Epidermal melanocyte (primary cell): ENCODE measurements at regions not wholly inside any gene's neighbourhood (a gene's known extent, or its start where the extent isn't known, plus 50 kb on each side); places are given as distances from the start of the nearest gene placed in this dataset.
A peak's percentile ranks its signal among the peaks of the same experiment; 100 is the strongest.

Source experiments
- DNase-seq: peaks from one replicate; pipeline ENCODE4 v3.0.0; 2011; ENCODE audit warnings: low spot score; ENCODE audit not compliant: insufficient read length

DNA sequence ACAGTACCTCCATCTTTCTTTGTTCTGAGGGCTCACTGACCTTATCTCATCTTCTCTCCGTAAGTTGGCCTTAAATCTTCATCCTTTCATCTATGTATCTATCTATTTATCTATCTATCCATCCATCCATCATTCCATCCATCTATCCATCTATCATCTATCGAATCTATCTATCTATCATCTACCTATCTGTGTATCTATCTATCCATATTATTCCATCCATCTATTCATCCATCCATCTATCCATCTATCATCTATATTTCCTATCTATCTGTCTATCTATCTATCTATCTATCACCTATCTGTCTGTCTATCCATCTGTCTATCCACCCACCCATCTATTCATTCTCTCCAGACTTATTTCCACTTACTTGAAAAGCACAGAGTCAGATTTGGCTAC is 147.3 kb upstream of the PMEPA1 start:
- DNase-seq, result no peak

DNA sequence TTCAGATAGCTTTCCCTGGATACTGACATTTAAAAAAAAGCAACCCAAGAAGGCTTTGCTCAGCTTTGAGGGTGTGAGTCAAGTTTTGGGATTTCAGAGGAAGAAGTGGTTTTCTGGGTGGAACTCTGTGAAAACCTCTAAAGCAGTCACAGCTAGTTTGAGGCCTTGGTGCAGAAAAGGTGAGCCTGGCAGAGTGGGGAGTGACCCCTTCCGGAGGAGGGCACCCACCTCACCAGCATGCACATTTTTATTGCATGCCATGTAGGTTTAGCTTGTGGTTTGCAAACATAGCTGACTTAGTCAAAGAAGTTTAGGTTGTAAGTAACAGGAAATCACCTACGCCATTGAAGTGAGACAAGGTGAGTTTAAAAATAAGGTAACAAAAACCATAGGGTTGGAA is 146.8 kb upstream of the PMEPA1 start:
- DNase-seq, result no peak

DNA sequence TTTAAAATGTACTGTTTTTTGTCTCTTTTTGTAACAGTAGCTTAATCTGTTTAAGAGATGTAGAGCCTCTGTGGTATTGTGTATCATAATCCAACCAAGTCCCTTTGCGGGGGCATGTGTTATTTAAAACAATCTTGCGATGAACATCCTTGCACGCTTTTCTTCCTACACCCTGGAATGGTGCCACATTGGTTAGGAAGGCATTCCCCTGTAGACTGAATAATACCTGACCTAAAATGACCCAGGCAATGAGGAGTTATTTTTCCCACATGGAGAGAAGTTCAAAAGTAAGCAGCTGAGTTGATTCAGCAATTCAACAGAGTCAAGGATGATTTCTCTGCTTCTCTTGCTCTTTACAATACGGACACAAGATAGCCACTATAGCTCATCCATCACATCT is 142.0 kb upstream of the PMEPA1 start:
- no peak for DNase-seq

DNA sequence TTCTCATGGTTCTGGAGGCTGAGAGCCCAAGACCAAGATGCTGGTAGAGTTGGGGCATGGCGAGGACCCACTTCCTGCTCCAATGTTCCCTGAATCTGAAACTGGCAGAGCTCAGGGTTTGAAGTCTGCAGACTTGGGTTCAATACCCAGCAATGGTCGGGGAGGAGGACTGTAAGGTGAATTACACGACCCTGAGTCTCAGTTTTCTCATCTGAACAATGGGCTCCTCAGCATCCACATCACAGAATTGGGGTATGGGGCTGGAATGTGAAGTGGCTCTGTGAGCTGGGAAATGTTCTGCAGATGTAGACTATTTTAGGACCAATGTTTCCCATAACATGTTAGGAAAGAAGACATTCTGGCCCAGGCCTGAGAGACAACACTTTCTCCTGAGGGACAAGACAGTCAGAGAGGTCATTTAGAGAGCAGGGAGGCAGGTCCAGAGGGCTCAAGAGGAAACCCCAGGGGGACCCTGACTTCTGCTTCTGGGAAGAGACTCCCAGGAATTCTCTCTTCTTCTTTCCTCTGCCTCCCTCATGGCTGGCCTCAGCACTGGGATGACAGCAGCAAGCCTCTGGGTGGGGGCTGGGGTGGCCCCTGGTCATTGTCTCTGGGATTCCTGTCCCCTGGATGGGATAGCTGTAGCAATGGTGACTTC is 141.3 kb upstream of the PMEPA1 start:
- DNase-seq, result no peak

DNA sequence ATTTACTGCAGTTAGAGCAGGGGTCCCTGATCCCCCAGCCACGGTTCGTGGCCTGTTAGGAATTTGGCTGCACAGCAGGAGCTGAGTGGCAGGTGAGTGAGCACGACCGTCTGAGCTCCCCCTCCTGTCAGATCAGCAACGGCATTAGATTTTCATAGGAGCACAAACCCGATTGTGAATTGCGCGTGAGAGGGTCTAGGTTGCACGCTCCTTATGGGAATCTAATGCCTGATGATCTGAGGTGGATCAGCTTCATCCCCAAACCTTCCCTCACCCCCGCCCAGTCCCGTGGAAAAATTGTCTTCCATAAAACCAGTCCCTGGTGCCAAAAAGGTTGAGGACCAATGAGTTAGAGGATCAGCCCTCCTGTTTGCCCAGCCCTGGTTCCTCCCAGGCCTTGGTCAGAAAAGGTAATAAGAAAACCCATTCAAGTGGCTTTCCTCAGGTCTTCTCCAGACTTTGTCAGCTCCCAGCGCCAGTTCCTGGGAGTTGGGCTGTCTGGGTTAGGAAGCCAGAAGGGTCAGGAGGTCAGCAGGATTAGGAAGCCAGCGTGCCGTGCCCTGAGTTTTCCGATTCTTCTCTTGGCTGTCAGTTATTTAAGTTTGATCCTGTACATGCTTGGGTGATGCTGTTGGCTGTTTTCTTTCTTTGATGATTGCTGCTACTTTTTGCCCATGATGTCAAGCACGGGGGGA is 139.9 kb upstream of the PMEPA1 start:
- DNase-seq, result no peak

DNA sequence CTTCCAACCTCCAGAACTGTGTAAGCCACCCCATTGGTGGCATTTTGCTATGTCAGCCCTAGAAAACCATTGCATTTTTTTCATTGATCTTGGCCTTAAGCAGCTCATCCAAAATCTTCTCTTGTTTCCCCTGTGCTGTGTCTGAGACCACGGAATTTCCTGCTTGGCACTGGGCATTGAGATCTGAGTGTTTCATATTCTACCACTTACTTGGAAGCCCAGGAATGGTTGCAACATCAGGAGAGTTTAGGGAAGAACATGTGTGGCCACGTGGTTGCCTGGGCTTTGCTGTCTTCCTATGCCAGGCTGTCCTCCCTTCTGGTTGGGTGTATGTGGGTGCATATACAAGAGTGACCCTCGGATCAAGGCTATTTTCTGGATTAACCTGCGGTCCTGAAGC is 139.3 kb upstream of the PMEPA1 start:
- DNase-seq, result no peak

DNA sequence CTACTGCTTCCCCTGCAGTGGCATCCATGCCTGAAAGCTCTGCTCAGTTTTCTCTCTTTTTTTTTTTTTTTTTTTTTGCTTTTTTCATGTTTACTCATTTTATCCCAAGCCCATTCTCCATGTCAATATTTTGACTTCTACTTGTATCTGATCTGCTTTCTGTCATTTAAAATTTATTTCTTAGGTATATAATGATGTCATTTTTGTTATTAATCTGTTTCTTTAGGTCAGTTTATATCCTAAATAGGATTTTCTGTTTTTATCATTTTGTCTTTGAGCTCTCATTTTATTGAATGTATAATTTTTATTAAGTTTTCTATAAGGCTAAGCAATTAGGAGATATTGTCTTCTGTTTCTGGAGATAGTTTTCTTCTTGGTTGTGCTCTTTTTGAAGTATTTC is 138.5 kb upstream of the PMEPA1 start:
- no peak for DNase-seq

DNA sequence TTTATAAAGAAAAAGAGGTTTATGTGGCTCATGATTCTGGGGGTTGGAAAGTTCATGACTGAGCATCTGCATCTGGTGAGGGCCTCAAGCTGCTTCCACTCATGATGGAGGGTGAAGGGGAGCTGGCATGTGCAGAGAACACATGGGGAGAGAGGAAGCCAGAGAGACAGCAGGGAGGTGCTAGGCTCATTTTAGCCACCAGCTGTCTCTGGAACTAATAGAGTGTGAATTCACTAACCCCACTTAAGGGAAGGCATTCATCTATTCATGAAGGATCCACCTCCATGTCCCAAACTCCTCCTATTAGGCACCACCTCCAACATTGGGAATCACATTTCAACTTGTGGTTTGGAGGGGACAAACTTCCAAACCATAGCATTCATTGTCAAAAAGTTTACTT is 137.3 kb upstream of the PMEPA1 start:
- DNase-seq, result no peak

DNA sequence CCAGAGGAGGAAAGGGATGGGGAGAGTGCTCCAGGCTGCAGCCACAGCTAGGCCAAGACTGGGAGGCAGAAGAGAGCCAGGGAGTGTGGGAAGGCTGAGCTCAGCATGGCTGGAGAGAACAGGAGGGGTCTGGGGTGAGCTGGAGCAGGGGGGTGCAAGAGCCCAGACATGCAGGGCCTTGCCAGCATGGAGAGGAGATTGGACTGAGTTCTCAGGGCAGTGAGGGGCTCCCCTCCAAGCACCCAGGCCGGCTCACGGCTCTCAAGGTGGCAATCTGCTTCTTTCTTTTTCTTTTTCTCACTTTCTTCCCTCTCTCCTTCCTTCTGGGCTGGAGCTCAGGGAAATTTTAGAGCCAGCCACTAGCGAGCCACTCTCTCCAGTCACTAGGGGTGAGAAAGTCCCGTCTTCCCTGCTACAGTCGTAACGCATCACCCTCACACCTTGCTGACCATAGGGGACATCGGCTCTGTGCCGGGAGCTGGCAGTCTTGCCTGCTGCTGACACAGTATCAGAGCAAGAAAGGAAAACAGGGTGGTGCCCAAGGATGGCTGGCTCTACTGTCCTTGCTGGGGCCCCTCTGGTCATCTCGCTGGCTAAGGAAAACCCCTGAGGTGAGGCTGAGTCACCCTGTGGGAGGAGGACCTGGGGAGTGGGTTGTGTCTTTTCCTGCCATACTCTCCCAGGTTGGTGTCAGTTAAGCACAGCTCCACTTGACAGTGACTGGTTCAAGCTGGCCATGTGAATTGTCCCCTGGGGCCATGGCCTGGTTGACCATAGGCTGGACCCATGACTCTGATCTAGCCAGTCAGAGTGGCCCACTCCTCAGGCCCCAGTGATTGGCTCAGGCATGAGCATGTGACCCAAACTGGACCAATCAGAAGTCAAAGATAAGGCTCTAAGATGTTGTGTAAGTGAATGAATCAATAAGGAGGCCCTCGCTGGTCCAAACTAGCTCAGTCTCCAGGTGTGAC is 135.1 kb upstream of the PMEPA1 start:
- no peak for DNase-seq

DNA sequence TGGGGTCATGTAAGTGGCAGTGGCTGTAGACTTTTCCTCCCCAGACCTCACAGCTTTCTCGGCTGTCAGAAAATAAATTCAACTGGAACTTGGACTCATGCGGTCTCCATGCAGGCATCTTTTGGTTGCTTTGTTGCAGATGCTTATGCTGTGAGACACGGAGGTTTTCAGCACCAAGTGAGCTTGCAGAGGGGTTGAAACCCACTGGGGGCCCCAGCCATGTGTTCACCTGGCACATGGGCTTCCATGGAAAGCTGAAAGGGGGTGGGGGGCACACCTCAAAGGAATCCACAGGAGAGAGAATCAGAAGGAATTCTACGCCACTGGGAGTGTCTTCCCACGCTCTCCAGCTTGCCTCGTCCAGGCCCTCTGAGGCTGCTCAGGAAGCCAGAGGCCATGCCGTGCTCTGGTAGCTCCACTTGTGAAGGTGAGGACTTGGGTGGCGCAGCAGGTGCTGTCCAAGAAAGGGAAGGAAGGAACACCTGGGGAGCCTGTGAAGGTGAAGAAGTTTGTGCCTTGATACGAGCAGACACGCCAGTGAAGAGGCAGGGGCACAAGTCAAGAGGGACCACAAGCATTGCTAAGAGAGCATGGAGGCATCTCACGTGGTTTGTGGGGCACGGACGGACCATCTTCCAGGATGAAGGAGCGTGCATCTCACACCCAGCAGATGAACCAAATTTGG is 134.3 kb upstream of the PMEPA1 start:
- no peak for DNase-seq

DNA sequence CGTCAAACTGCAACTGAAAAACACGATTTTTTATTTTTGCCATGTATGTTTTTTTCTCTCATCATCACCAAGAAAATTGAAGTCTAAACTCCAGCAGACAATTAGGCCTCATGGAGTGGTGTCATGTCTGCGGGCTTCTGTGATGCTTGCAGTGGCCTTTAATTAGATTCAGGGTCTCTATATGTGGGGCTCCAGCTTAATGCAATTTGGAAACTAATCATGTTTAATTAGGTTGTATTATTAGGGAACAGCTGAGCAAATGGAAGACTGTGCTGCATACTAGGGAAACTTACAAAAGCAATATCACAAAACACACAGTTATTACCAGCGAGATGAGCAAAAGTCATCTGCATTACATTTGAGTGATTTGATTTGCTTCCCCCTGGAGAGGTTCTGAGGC is 132.9 kb upstream of the PMEPA1 start:
- no peak for DNase-seq

DNA sequence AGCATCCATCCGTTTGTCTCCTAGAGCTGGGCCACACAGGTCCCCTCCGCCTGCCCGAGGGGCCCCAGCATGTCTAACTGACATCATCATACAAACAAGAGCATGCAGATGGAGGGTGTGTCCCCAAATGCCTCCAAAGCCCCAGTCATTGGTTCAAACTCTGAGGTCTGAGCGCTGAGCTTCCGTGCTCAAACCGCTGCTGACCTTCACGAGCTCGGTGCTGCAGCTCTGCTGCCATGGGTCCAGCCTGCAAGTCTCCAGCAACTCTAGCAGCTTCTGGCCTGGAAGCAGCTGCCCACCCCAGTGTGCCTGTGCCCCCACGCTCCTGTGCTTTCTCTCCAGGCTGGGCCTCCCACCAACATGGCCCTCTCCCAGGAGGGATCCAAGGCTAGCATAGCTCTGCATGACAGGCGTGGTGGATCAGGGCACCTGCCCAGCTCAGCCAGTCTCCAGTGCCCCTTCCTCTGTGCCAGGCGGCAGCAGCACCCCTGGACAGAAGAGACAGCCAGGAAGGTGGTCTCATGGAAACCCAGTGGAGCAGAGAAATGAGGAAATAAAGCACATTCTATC is 131.6 kb upstream of the PMEPA1 start:
- DNase-seq, result no peak

DNA sequence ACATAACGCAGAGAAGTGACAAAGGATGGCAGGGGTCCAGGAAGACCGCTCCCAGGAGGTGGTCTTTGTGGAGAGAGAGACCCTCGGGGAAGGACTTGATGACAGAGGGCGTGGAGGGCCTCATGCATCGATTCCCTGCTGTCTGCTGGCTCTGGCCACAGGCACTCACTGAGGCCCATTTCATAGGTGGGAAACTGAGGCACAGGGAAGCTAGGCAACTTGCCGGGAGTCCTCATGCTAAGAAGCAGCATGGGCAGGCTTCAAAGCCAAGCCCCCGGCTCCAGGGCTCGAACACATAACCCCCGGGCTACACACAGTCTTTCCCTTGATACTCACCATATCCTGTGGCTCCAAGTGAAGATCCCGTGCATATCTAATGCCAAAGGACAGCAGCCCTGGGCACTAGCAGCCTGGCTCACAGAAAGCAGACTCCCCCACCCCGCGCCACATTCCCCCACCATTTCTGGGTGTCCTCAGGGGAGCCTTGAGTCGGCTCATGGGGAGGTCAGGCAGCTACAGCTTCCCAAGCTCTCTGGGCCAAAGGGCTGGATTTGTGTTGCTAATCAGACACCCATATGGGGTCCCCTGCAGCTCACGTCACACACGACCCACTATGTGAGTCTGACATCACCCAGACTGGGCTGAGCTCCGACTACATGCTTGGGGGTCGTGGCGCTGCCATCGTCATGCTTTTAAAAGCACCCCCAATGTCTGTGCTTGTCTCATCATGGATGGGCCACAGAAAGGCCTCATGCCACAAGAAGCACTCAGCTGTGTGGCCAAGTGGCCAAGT is 130.9 kb upstream of the PMEPA1 start:
- DNase-seq, result no peak

DNA sequence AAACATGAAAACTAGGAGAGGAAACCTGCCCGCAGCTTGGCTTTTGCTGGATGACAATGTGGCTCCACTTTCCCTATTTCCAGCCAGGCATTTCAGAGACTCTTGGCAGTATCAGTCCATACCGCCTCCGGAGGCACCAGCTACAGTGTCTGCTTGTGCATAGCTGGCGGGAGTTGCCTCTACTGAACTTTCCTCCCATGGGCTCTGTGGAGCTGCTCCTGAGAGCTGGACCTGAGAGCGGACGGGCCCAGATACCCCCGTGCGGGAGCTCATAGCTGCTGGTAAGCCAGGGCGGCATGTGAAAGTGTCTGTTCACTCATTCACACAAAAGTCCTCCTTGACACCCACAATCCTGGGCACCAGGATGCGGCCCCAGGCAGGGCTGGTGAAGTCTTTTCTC is 130.3 kb upstream of the PMEPA1 start:
- DNase-seq, result no peak

DNA sequence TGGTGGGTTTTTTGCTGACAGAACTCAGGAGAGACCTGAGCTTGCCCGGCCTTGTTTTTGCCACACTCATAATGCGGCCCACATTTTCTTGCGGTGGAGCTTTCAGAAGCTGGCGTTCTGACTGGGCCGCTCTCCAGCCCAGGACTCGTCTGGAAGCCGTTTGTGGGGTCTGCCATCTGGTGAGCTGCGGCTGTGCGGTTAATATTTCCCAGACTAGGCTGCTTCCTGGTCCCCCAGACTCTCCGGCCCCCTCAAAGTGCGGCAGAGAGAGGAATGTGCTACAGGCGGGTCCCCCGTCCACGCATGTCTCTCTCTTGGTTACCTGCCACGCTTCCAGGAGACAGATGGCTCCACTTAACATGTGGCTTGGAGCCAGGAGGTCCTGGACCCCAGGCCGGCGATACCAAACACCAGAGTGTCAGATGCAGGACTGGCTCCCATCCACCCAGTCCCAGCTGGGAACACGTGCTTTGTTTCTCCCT is 128.9 kb upstream of the PMEPA1 start:
- DNase-seq, result peak; percentile 40

DNA sequence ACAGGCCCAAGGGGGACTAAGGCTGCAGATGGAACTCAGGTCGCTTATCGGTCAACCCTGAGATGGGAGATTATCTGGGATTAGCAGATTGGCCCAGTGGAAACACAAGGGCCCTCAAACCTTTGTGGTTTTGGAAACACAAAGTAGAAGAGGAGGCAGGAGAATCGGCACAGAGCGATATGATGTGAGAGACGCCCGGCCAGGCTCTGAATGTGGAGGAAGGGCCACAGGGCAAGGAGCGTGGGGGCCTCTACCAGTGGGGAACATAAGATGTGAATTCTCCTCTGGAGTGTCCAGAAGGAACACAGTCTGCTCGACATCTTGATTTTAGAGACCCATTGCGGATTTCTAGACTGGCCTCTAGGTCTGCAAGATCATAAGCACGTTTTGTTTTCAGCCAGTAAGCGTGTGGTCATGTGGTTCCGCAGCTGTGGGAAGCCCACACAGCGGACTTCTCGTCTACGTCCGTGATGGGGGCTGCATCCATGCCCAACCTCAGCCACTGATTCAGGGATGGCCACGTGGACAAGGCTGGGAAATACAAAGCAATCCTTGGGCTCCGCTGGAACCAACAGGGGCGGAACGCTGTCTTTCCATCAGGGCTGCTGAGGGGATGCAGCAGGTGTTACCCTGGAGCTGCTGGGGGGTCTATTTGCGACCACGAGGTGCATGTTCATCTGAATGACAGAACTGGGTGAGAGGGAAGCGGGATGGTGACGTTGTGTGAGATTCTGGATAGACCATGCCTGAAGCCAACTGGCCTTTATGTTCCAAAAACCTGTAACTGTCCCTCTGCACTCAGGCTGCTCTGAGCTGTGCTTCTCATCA is 127.6 kb upstream of the PMEPA1 start:
- no peak for DNase-seq

DNA sequence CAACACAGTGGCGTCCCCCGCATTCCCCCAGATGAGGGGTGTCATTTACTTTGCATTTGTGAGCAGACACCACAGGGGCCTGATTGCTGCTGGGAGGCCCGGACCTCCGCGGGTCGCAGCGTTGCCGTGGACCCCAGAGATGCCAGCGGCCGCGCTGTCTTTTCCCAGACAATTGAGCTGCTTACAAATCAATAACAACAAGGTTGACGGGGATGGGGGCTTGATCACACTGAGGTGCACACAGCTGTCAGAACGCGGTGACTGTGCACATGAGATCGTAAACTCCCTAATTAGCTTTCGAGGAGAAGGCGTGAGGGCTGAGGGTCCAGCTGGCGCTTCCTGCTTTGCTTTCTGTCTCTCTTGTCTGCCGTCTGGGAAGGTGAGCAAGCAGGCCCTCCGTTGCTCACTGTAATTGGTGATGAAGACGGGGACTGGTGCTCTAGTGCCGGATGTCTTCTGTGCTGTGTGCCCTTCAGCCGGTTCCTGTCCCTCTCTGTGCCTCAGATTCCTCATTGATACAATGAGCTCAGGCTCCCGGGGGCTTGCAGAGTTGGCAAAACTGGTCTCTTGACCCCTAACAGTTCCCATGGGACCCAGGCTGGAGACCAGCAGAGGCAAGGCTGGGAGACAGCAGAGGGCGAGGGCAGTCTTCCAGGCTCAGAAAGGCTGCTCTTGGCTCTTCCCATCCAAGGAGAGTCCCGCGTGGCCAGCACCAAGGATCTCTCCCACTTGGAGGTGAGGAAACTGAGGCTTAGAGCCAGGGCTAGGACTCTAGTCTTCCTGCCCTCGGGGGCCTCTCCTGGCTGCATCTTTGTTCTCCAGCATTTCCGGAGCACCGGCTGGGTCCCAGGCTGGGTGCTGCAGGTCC is 126.0 kb upstream of the PMEPA1 start:
- no peak for DNase-seq

DNA sequence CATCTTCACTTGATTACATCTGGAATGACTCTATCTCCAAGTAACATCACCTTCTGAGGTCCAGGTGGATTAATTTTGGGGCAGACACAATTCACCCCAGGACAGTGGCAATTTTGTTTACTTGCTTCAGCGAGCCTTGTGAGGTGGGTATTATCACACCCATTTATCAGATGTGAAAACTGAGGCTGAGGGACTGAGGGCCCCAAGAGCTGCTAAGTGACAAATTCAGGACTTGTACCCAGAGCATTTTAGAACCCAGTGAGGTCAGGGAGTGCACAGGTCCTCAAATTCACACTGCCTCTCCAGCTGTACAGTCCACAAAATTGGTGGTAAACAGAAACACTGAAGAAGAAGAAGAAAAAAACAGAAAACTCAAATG is 125.2 kb upstream of the PMEPA1 start:
- no peak for DNase-seq
